K562 (cell line): ENCODE measurements at regions not wholly inside any gene's neighbourhood (a gene's known extent, or its start where the extent isn't known, plus 50 kb on each side); places are given as distances from the start of the nearest gene placed in this dataset.

ENCODE experiments used
- SIN3A ChIP-seq, 2 experiments: fragments of 150-350 bp in 1 of 2; IDR thresholded peaks; 2 replicates each; pipeline ENCODE4 v1.6.1; 2011 to 2016; ENCODE audit warnings: borderline replicate concordance in 2 of 2, low read depth in 2 of 2, low read length in 2 of 2, mild to moderate bottlenecking in 2 of 2, moderate library complexity in 2 of 2; ENCODE audit not compliant: control insufficient read depth in 1 of 2
- SMAD1 ChIP-seq: fragments of 150-350 bp; IDR thresholded peaks from 2 replicates; pipeline ENCODE4 v1.6.1; 2014; ENCODE audit warnings: low read length, low read depth; ENCODE audit not compliant: partially characterized antibody
- SMARCA4 ChIP-seq: fragments of 450-650 bp; IDR thresholded peaks from 2 replicates; pipeline ENCODE4 v1.6.1; 2016
- ZNF217 ChIP-seq: sonication (generic); formaldehyde crosslinking; IDR thresholded peaks from 2 replicates; pipeline ENCODE4 v1.8.0; 2022; ENCODE audit warnings: mild to moderate bottlenecking, missing genetic modification reagents
- TF ChIP-seq, protein P1 (sequence below): fragments of 250-450 bp; sonication (Bioruptor Pico); IDR thresholded peaks from 2 replicates; pipeline ENCODE4 v1.4.0; 2020; ENCODE audit warnings: mild to moderate bottlenecking, moderate library complexity, borderline replicate concordance
- TF ChIP-seq, protein P2 (sequence below): fragments of 450-650 bp; IDR thresholded peaks from 2 replicates; pipeline ENCODE4 v1.6.1; 2016; ENCODE audit warnings: missing biosample characterization, missing genetic modification characterization

DNA sequence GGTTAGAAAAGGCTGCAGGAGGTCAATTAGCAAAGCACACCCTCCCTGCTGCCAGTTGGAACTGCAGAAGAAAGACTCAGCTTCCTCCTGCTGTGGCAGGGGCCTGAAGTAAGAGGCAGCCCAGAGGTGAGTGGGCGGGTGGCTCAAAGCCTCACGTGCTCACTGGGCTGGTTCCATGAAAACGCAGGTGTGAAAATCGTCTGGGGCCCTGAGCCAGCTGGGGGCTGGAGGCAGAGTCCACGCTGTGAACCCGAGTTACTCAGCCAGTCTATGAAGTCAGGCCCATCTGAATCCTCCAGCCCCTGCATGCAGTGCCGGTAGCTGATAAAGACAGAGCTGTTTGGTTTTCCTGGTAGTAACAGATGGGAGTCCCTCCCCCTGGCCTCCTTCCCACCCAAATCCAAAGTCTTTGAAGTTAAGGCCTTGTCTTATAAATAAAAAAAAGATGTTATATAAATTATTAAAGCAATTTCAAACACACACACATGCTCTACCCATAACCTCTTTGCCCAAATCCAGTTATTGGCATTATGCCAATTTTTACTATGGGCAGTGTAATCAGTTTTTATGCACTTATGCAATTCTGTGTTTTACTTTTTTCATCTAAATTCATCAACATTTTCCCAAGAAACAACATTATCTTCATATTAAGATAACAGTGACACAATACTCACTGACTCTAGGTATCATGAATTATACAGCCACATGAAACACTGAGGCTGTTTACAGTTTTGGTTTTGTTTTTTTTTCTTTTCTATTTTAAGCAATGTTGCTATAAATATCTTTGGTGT, 57.9 kb upstream of the PNMA1 start (continued):
- TF ChIP-seq, protein P1, sequence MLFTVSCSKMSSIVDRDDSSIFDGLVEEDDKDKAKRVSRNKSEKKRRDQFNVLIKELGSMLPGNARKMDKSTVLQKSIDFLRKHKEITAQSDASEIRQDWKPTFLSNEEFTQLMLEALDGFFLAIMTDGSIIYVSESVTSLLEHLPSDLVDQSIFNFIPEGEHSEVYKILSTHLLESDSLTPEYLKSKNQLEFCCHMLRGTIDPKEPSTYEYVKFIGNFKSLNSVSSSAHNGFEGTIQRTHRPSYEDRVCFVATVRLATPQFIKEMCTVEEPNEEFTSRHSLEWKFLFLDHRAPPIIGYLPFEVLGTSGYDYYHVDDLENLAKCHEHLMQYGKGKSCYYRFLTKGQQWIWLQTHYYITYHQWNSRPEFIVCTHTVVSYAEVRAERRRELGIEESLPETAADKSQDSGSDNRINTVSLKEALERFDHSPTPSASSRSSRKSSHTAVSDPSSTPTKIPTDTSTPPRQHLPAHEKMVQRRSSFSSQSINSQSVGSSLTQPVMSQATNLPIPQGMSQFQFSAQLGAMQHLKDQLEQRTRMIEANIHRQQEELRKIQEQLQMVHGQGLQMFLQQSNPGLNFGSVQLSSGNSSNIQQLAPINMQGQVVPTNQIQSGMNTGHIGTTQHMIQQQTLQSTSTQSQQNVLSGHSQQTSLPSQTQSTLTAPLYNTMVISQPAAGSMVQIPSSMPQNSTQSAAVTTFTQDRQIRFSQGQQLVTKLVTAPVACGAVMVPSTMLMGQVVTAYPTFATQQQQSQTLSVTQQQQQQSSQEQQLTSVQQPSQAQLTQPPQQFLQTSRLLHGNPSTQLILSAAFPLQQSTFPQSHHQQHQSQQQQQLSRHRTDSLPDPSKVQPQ (CRISPR knock-in tag): no peak
- no peak for TF ChIP-seq ZNF217
- peak in 1 of 2 experiments; percentile 84; a peak in 1 of 4 replicates for TF ChIP-seq SIN3A (IDR thresholded peaks at IDR 0.05; ENCODE audit: borderline replicate concordance in 2 of 2, control insufficient read depth in 1 of 2, low read depth in 2 of 2, low read length in 2 of 2)
- peak; percentile 97 for TF ChIP-seq SMAD1
- TF ChIP-seq, protein P2, sequence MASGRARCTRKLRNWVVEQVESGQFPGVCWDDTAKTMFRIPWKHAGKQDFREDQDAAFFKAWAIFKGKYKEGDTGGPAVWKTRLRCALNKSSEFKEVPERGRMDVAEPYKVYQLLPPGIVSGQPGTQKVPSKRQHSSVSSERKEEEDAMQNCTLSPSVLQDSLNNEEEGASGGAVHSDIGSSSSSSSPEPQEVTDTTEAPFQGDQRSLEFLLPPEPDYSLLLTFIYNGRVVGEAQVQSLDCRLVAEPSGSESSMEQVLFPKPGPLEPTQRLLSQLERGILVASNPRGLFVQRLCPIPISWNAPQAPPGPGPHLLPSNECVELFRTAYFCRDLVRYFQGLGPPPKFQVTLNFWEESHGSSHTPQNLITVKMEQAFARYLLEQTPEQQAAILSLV: no peak
- peak; percentile 68; the same call in 1 of the 2 replicates for TF ChIP-seq SMARCA4
- TF ChIP-seq, all 486 proteins: peak for 109
